Activated B cell treated with CpG ODN at 0.5 μM for 24 hours (primary cell): ENCODE measurements at regions not wholly inside any gene's neighbourhood (a gene's known extent, or its start where the extent isn't known, plus 50 kb on each side); places are given as distances from the start of the nearest gene placed in this dataset.

Source experiments
- ATAC-seq: fragments of 200-7000 bp; cut with Tn5 transposase; one replicate; pipeline ENCODE4 v1.10.0; 2021; ENCODE audit warnings: low read depth, mild to moderate bottlenecking, moderate library complexity
- CTCF ChIA-PET: fragments of 350-600 bp; sonication (Branson Sonifier 250); formaldehyde crosslinking; loops from one replicate; lab custom pipeline; 2021; ENCODE audit warnings: antibody characterized with exemption; lab: Charles Lee
- POLR2A ChIA-PET: fragments of 350-600 bp; sonication (Branson Sonifier 250); formaldehyde crosslinking; loops from one replicate; lab custom pipeline; 2021; ENCODE audit warnings: antibody characterized with exemption; lab: Charles Lee
- DNase-seq: peaks from one replicate; pipeline ENCODE4 v3.0.0; 2022
- H3K27ac Mint-ChIP-seq: one replicate; pipeline ENCODE4 v1.8.0; 2020; ENCODE audit warnings: mixed read lengths
- H3K27me3 Mint-ChIP-seq: one replicate; pipeline ENCODE4 v1.8.0; 2021; ENCODE audit warnings: mixed read lengths
- H3K36me3 Mint-ChIP-seq: one replicate; pipeline ENCODE4 v1.8.0; 2021; ENCODE audit warnings: low read depth, mixed read lengths
- H3K4me1 Mint-ChIP-seq: one replicate; pipeline ENCODE4 v1.8.0; 2021; ENCODE audit warnings: mixed read lengths
- H3K4me3 Mint-ChIP-seq: one replicate; pipeline ENCODE4 v1.8.0; 2020; ENCODE audit warnings: mild to moderate bottlenecking, mixed read lengths
- H3K9me3 Mint-ChIP-seq: one replicate; pipeline ENCODE4 v1.8.0; 2020; ENCODE audit warnings: mixed read lengths
- intact Hi-C: fragments of 100-400 bp; cut with micrococcal nuclease; formaldehyde crosslinking; loops from one replicate; pipeline ENCODE4 v1.15.1; 2024
- TF ChIP-seq, protein P1 (sequence below): fragments of 200-600 bp; IDR thresholded peaks from one replicate; pipeline ENCODE4 v1.8.0; 2022; ENCODE audit warnings: antibody characterized with exemption, mild to moderate bottlenecking

DNA sequence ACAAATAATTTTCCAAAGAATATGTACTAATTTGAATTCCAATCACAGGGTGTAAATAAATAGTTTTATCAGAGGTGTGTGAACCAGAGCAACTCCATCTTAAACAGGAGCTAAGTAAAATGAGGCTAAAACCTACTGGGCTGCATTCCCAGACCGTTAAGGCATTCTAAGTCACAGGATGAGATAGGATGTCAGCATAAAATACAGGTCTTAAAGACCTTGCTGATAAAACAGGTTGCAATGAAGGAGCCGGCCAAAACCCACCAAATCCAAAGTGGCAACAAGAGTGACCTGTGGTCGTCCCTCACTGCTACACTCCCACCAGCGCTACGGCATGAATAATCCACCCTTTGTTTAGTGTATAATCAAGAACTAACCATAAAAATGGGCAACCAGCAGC, 291.7 kb upstream of the SEMA3D start:
- DNase-seq, result no peak
- H3K27me3 Mint-ChIP-seq, result no peaks in the 10 kb centered on the region
- no peak overlapping the region for H3K27ac Mint-ChIP-seq
- H3K9me3 Mint-ChIP-seq, result no peaks in the 10 kb centered on the region
- ChIA-PET CTCF (no interaction called here), POLR2A (no interaction called here)
- intact Hi-C loops, result no loop called here
- no peaks in the 10 kb centered on the region for H3K4me1 Mint-ChIP-seq
- no peak overlapping the region for H3K4me3 Mint-ChIP-seq
- H3K36me3 Mint-ChIP-seq, result no peaks in the 10 kb centered on the region
- TF ChIP-seq, protein P1, sequence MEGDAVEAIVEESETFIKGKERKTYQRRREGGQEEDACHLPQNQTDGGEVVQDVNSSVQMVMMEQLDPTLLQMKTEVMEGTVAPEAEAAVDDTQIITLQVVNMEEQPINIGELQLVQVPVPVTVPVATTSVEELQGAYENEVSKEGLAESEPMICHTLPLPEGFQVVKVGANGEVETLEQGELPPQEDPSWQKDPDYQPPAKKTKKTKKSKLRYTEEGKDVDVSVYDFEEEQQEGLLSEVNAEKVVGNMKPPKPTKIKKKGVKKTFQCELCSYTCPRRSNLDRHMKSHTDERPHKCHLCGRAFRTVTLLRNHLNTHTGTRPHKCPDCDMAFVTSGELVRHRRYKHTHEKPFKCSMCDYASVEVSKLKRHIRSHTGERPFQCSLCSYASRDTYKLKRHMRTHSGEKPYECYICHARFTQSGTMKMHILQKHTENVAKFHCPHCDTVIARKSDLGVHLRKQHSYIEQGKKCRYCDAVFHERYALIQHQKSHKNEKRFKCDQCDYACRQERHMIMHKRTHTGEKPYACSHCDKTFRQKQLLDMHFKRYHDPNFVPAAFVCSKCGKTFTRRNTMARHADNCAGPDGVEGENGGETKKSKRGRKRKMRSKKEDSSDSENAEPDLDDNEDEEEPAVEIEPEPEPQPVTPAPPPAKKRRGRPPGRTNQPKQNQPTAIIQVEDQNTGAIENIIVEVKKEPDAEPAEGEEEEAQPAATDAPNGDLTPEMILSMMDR, result no peak
- ATAC-seq, result no peak

DNA sequence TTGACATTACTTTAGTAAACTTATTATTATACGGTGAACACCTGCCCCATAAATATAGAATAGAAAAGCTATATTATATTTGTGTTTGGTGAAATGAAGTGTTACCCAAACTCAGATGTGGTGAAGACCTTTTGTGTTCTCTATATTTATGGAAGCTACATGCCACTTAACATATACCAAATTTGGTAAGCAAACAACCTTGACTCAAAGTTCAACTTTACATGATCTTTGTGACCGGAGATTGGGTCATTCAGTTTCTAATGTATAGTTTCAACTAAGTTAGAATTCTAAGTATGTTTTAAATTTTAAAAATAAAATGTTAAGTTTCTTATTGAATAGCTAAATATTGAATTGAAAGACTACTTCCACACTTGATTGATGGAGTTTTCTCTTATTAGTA, 288.6 kb upstream of the SEMA3D start:
- H3K27ac Mint-ChIP-seq, result no peak overlapping the region
- no peak for ATAC-seq
- CTCF ChIA-PET, result no interaction called here
- no peaks in the 10 kb centered on the region for H3K36me3 Mint-ChIP-seq
- H3K4me3 Mint-ChIP-seq, result no peak overlapping the region
- no peaks in the 10 kb centered on the region for H3K9me3 Mint-ChIP-seq
- H3K27me3 Mint-ChIP-seq, result no peaks in the 10 kb centered on the region
- no peaks in the 10 kb centered on the region for H3K4me1 Mint-ChIP-seq
- no peak for DNase-seq
- POLR2A ChIA-PET, result no interaction called here
- TF ChIP-seq, protein P1, result no peak
- intact Hi-C loops, result no loop called here

DNA sequence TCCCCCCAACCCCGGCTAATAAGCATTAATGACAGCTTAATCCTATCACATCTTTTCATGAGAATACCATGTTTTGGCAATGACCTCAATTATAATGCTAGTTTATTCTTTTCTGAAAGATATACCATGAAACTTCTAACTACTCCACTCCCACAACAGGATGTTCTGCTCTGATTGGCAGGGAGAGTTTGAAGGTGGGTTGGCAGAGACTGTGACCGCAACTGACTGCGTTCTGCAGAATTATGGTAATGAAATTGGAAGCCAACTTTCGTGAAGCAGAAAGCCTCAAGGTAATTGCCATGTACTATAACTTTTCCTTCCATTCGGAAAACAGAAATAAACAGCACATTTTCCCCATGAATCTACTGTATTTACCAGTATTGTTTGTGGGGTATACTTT, 288.2 kb upstream of the SEMA3D start:
- H3K4me3 Mint-ChIP-seq, result no peak overlapping the region
- no peak for DNase-seq
- H3K9me3 Mint-ChIP-seq, result no peaks in the 10 kb centered on the region
- no peaks in the 10 kb centered on the region for H3K4me1 Mint-ChIP-seq
- CTCF ChIA-PET, result no interaction called here
- POLR2A ChIA-PET, result no interaction called here
- no peaks in the 10 kb centered on the region for H3K36me3 Mint-ChIP-seq
- H3K27ac Mint-ChIP-seq, result no peak overlapping the region
- H3K27me3 Mint-ChIP-seq, result no peaks in the 10 kb centered on the region
- ATAC-seq, result no peak
- TF ChIP-seq, protein P1, result no peak
- intact Hi-C loops, result no loop called here

DNA sequence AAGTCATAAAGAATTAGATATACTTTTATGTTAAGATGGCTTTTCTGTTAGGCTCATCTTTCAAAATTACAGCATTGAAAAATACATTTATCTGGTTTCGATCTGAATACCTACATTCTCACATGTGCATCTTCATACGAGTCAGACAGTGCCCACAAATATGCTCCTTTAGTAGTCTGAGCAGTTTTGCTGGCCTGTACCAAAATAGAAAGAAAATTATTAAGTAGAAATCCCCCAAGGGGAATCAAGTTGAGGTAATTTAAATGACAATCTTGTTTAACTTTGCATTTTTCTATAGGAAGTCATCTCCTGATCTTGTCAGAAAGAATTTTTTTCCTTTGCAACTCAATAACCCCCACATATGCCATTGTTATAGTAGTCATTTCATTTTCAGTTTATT, 287.4 kb upstream of the SEMA3D start:
- ChIA-PET CTCF (no interaction called here), POLR2A (no interaction called here)
- ATAC-seq, result no peak
- no peaks in the 10 kb centered on the region for H3K36me3 Mint-ChIP-seq
- intact Hi-C loops, result no loop called here
- TF ChIP-seq, protein P1, result no peak
- no peaks in the 10 kb centered on the region for H3K27me3 Mint-ChIP-seq
- no peaks in the 10 kb centered on the region for H3K4me1 Mint-ChIP-seq
- no peak for DNase-seq
- H3K9me3 Mint-ChIP-seq, result no peaks in the 10 kb centered on the region
- H3K4me3 Mint-ChIP-seq, result no peak overlapping the region
- no peak overlapping the region for H3K27ac Mint-ChIP-seq

DNA sequence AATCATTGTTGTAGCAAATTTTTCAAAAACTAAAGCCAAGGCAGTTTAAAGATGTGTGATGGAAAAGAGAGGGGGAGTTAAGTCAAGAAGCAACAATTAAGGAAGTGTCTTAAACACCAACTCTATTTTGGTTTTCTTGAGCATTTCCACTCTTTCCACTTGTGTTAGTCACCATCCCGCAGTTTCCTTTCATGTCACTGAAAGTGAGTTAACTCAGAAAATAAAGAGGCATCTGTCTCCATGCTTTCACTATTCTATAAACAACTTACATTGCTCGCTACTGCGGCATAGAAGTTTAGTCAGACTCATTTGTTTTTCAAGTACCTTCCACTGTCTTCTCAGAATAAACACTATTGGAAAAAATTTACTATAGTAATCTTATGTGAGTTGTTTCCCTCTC, 284.9 kb upstream of the SEMA3D start:
- Mint-ChIP-seq H3K9me3 (no peaks in the 10 kb centered on the region), H3K27ac (no peak overlapping the region)

More for the DNA sequence above, 284.9 kb upstream of the SEMA3D start:
- no peak overlapping the region for H3K4me3 Mint-ChIP-seq
- intact Hi-C loops, result no loop called here
- no peak for DNase-seq
- H3K4me1 Mint-ChIP-seq, result no peaks in the 10 kb centered on the region
- CTCF ChIA-PET, result no interaction called here
- H3K36me3 Mint-ChIP-seq, result no peaks in the 10 kb centered on the region
- POLR2A ChIA-PET, result no interaction called here
- TF ChIP-seq, protein P1, result no peak
- peaks cover 3% of the 10 kb centered on the region for H3K27me3 Mint-ChIP-seq
- no peak for ATAC-seq
